ENCODE measurements at regions not wholly inside any gene's neighbourhood (a gene's known extent, or its start where the extent isn't known, plus 50 kb on each side); places are given as distances from the start of the nearest gene placed in this dataset.

DNA sequence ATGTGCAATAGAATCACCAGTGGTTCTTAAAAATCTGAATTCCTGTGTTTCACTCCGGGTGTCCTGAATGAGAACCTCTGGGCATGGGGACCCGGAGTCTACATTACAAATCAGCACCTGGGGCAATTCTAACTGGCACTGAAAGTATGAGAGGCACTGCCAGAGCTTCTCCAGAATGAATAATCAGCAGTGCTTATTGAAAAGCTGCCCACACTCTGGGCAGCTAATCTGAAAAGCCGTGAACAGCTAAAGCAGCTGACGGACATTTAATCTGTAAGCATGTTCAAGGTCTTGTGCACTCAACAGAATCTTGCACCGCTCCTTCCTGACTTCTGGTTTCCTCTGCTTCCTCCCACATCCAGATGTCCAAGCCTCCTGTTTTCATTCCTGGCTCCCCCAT is 113.3 kb upstream of the KIF5B start:
- no peak for DNase-seq

DNA sequence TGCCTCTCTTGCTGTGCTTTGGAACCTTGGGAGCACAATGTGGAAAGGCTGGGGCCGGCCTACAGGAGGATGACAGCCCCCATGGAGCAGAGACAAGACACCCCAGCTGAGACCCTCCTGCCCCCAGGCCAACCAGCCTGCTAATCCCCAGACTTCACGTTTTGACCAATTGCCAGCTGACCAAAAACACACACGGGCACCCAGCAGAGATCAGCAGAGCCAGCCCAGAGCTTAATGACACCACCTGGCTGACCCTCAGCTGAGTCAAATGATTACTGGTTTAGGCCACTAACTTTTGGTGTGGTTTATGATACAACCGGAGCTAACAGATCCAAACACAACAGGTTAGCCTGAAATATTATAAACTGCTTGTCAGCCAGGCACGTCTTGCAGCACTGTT is 111.2 kb upstream of the KIF5B start:
- no peak for DNase-seq

DNA sequence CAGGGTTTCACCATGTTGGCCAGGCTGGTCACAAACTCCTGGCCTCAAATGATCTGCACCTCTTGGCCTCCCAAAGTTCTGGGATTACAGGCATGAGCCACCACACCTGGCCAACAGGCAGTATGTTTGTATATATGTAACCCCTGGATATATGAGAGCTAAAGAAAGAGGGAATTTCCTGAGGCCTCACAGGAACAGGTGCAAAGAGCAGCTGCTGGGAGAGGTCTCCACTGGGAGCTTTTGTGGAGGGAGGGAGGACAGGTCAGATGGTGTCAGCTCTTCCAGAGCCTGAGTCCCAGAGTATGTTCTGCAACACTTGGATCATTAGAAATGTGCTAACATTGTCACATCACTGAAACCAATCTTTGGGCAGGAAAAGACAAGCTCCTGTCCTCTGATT is 110.1 kb upstream of the KIF5B start:
- no peak for DNase-seq

DNA sequence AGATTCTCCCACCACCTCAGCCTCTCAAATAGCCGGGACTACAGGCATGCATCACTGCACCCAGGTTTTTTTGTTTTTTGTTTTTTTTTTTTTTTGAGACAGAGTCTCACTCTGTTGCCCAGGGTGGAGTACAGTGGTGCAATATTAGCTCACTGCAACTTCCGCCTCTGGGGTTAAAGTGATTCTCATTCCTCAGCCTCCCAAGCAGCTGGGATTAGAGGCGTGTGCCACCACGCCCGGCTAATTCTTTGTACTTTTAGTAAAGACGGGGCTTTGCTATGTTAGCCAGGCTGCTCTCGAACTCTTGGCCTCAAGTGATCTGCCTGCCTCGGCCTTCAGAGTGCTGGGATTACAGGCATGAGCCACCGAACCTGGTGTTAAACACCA is 107.5 kb upstream of the KIF5B start:
- DNase-seq = no peak

DNA sequence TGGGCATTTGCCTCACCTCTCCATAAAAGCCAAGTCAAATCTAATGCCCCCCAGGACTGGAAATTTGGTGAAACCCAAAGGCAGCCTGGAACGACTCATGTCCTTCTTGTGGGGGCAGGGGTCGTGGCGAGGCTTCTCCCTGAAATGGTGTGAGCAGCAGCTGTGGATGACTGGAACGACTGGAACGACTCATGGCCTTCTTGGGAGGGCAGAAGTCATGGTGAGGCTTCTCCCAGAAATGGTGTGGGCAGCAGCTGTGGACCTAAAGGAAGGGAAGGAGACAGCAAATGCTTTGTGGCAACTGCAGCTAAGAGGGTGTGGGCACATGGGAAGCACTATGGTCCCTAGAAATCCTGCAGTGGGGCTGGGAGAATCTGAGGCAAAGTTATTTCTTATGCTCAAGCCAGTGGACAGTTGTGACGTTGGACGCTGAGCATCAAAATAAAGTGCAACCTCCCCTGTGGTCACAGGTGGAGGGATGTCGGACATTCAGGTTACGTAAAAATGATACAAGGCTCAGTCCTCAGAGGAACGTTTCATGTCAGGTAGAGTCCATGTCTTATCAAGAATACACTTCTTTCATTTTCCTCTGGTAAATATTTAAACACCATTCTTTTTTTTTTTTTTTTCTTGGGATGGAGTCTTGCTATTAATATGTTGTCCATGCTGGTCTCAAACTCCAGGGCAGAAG is 107.0 kb upstream of the KIF5B start:
- peak; percentile 14 for DNase-seq

DNA sequence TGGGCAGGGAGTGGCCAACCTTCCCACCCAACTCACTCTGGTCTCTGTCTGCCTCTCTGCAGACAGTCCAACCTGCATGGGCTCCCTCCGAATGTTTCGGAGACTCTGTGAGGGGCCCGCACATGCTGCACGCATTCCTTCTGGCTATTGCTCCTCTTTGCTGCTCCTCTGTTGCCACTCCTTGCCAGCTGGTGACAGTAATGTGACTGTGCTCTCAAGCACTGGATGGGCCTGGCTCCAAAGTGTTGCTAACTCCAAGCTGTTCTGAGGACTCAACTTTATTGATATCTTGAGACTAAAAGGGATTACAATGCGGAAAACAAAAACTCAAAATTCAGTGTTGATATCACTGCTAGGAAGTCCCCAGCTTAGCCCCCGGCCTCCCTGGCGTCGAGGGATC is 105.4 kb upstream of the KIF5B start:
- no peak for DNase-seq

DNA sequence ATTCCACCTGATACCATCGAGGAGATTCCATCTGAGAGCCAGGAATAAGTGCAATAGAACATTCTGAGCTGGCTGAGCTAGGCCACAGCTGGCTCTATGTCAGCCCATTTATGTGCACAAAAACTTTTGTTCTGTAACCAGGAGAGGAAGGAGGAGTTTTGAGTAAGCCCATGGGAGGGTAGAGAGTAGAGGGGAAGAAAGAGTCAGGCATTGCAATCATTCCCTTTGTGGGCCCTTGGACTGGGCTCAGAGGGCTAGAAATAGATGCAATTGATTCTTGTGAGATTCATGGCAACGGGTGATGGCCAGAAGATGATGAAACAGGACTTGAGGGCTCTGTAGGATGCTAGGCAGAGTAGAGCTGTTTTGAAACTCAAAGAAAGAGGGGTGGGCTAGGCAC is 104.6 kb upstream of the KIF5B start:
- DNase-seq = no peak

DNA sequence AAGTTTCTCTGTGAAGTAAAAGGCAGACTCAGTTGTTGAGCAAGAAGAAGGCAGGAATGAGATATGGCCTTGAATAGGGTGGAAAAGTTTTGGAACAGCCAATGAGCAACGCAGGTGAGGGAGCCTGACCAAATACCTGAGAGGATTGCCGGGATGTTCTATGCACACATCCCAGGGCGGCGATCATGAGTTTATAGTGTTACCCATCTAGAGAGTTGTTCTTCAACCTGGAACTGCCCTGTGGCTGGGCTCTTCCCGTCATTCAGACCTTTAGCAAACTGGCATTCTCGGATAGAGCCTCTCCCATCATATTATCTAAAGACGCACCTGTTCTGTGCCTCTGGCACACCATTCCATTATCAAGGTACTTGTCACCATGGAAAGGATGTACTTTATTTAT is 103.0 kb upstream of the KIF5B start:
- no peak for DNase-seq

DNA sequence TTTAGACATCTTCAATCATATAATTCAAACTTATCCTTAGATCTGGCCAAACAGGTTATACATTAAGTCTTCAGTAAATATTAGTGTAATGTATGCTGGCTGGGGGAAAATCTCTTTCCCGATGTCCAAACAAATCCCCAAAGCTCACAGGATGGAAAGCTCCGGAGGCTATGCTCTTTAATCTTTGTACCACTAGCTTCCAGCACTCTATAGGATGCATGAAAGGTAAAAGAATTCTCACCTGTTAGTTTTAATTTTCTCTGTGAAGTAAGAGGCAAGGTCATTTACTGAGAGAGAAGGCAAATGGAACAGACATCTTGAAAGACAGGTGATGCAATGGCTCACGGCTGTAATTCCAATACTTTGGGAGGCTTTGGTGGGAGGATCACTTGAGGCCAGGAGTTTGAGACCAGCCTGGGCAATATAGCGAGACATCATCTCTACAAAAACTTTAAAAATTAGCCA is 99.8 kb upstream of the KIF5B start:
- DNase-seq = no peak

DNA sequence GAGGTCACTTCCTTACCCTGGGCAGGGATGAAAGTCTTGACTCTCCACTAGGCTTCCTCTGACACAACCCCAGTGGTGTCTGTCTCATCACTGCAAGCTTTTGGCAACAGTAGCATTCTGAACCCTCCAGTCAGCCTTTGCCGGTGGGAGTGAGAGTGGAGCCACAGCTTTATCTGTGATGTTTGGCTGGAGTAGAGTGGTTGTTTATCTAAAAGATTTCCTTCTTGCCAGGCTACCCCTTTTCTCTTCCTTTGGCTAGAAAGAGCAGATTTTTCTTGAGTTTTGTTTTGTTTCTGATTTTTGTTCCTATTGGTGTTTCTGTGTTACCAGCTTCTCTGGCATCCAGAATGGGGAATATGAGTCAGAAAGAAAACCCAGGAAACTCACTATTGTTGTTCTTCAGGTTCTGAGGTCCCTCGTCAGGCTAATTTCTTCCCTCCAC is 98.9 kb upstream of the KIF5B start:
- no peak for DNase-seq

DNA sequence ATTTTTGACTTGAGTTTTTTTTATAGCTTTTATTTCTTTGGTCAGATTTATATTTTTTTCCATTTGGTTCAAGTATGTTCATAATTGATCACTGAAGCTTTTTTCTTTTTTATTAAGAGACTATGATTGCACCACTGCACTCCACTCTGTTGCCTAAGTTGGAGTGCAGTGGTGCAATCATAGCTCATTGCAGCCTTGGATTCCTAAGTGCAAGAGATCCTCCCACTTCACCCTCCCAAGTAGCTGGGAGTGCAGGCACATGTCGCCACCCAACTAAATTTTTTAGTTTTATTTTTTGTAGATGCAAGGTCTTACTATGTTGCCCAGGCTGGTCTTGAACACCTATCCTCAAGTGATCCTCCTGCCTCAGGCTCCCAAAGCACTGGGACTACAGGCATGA is 97.7 kb upstream of the KIF5B start:
- no peak for DNase-seq

DNA sequence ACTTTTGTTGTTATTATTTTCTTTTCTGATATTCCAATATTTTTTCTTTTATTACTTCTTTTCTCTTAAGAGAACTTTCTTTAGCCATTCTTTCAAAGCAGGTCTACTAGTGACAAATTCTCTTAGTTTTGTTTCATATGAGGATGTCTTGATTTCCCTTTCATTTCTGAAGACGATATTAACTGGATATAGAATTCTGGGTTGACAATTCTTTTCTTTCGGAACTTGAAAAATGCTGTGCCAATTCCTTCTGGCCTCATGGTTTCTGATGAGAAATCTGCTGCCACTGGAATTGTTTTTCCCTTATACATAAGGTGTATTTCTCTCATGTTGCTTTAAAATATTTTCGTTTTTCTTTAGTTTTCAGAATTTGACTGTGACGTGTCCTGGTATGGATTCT is 97.0 kb upstream of the KIF5B start:
- no peak for DNase-seq

DNA sequence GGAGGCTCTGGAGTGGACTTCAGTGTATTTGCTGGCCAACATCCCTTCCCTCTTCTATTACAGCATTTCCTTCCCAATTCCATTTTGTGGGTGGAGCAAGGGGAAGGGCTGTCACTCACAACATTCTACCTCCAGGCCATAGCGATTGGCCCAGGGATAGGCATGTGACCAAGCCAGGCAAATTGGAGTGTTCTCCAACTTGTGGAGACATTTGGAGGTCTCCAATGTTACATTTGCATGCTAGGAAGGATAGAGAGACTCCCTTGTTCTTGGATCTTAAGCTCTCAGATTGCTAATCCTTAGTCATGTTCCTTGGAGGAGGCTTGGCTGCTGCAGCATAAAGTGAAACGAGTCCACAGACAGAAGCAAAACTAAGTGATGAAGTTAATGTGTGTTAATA is 95.6 kb upstream of the KIF5B start:
- no peak for DNase-seq

DNA sequence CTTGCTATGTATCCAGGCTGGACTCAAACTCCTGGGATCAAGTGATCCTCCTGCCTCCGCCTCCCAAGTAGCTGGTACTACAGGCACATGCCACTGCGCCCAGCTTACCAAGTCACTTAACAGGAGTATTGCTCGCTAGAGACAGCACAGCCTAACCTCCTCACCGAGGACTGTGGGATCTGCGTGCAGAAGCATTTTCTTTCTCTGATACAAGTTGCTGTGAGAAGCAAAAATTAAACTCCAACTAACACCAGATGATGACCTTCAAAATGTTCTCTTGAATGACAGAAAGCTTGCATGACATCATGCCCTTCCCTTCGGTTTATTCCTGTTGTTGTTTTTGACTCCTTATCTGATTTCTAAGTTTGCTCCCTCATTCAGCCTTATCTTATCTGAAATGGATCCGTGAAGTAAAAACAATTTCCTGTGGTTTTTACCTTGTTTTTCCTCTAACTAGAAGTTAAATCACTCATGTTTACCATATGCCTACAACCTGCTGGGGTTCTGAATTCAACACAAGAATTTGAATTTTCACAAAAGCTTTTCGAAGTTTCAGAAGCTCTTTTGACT is 94.4 kb upstream of the KIF5B start:
- DNase-seq = no peak

DNA sequence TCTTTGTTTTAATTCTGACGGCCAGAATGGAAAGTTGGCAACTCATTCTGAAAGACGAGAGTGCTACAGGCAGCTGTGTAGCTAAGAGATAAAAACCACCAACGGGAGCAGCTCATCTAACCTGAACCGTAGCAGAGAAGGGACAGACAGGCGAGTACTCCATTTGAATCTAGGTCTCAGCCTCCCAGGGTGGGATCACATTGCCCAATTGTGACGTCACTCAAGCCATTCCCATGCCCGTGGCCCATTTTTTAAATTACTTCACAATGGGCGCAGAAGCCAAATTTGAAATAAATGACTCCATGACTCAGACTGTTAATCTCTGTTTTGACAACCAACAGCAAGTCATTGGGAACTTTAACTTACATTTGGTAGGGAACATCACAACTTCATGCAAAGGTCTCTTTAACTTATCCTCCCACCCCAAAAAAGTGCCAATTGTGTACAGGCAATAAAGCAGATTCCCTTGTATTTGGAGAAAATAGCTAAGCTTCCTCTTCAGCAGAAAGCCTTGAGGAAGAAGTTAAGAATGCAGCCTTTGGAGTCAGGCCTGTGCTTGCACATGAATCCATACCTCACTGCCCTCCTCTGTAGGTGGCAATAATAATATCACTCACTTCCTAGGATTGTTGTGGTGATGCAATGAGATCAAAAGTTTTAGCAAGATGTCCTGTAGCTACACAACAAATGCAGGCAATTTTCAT is 93.2 kb upstream of the KIF5B start:
- DNase-seq = peak; percentile 71

DNA sequence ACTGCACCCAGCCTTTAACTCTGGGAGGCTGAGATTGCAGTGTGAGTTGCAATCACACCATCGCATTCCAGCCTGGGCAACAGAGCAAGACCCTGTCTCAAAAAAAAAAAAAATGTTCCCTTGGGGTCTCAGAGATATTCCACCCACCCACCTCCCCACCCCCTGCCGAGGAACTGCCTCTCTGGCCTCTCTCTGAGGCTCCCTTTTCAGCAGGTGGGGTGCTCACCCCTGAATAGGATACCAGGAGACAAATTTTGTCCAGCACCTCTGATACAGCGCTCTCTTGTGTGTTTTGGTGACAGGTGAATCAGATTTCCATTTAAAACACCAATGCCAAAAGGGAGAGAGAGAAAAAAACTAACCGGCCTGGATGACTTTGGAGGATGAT is 92.6 kb upstream of the KIF5B start:
- DNase-seq = no peak

DNA sequence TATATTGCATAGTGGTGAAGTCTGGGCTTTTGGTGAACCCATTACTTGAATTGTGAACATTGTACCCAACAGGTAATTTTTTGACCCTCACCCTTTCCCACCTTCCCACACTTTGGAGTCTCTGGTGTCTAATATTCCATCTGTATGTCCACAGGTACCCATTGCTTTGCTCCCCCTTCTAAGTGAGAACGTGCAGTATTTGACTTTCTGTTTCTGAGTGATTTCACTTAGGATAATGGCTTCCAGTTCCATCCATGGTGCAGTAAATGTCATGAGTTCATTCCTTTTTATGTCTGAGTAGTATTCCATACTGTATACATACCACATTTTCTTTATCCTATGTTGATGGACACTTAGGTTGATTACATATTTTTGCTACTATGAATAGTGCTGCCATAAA is 91.5 kb upstream of the KIF5B start:
- DNase-seq = no peak

DNA sequence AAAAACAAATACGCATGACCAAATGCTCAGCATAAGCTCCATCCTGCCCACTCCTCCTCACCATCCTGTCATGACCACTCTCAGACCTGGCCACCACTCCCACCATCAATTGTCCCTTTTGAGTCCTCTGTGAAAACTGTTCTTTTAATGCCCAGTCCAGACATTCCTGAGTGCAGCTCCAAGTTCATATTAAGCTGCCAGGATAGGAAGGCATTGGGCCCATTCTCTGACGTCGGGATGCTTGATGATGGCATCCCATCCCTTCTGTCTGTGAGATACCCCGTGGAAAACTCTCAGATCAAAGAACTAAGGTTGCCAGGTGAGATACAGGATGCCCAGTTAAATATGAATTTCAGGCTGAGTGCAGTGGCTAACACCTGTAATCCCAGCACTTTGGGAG is 89.9 kb upstream of the KIF5B start:
- DNase-seq = no peak

DNA sequence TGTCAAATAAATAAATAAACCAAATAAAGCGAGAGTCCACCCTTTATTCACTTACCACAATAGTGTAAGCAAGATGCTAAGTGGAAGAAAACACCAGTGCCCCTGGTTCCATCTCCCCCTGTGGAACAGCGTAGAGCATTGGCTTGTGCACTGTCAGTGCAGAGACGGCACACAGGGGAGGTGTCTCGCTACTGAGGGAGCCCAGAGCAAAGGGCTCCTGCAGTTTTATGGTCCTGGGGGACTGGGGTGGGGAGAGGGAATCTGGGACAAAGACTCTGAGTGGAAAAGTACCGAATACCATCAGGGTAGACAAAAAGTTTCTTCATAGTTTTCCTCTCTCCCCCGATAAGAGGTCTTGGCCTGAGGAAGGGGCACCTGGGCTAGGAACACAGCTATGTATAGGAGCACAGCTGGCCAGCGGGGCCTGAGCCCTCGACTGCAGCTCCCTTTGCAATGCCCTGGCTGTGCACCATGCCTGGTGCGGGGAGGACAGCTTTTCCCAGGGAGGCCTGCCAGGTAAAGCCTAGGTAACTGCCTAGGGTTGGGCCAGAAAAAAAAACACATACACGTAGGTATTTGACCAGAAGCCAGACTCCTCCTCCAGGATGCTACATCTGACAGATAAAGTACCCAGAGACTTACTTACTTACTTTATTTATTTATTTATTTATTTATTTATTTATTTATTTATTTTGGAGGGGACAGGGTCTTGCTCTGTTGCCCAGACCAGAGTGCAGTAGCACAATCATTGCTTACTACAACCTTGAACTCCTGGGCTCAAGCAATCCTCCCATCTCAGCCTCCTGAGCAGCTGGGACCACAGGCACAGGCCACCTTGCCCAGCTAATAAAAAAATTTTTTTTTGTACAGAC is 88.8 kb upstream of the KIF5B start:
- no peak for DNase-seq

DNA sequence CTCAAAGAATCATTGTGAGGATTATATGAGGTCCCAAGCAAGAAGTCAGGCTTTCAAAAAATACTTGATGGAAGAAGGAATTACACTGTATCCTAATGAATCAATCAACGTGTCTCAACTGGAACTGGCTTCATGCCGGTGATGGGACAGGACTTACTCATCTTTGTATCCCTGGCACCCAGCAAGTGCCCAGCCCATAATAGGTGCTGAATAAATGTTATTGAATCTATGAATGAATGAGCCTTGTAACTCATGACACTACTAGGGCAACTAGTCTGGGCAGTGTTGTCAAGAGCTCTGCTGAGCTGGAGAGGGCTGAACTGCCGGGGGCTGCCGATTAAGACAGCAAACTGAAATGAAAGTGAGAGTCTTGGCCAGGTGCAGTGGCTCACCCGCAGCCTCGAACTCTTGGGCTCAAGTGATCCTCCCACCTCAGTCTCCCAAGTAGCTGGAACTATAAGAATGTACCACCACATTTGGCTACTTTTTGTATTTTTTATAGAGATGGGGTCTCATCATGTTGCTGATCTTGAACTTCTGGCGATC is 87.2 kb upstream of the KIF5B start:
- no peak for DNase-seq

DNA sequence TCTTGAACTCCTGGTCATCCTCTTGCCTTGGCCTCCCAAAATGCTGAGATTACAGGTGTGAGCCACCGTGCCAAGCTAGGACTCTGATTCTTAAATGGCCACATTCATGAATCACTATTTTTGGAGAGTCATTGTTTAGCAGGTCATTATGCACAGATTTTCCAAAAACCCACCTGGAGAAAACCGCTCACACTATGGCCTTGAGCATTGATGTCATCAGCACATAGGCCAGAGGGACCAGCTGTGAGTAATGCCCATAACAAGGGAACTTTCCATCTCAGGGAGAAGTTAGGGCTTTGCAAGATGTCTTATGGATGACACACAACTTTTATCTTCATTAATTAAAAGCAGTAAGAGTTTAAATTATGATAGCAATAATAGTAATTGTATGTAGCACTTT is 86.4 kb upstream of the KIF5B start:
- DNase-seq = peak; percentile 18

DNA sequence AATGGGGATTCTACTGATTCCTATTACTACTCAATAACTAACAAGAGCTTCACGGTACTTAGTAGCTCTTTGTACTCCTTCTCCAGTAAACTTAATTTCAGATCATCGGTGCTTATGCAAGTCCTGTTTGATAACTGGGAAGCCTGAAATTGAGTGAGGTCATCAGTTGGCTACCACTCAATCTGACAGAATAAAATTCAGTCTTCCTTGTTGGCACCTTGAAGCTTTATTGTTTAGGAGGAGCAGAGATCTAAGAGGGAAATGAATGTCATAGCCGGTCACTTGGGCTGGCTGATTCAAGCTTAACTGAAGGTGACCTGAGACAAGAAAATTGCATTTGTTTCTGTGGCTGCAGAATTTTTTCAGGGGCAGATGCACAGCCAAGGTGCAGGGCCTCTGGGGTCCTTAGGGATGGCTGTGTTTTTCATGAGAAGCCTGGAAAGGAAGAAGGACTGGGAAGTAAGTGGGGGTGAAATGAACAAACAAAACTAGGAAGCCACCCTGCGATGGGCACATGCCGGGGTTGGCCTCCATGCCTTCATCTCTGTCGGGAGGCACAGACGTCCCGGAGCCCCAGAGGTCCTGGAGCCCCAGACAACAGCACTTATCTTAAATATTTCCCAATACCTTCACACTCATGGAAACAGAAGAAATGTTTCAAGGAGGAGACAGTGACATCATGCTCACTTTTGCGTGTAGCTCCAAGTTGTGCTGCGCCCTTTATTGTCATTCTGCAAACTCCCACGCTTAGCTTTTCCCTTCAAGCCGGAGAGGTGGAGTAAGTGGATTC is 85.0 kb upstream of the KIF5B start:
- no peak for DNase-seq

All from fibroblast of skin of abdomen (primary cell).